MM.1S (cell line): ENCODE measurements at regions not wholly inside any gene's neighbourhood (a gene's known extent, or its start where the extent isn't known, plus 50 kb on each side); places are given as distances from the start of the nearest gene placed in this dataset.

Experiments
- DNase-seq: peaks from one replicate; pipeline ENCODE4 v3.0.0-alpha.2; 2015
- H2AFZ ChIP-seq: fragments of 300-600 bp; sonication (generic); 2 replicates; pipeline ENCODE4 v1.6.0; 2016; ENCODE audit warnings: antibody characterized with exemption, low read length
- H3F3A ChIP-seq: fragments of 300-600 bp; sonication (generic); 2 replicates; pipeline ENCODE4 v1.6.1; 2016; ENCODE audit warnings: mild to moderate bottlenecking, antibody characterized with exemption, low read length, moderate library complexity, mixed read lengths; ENCODE audit not compliant: insufficient read depth
- H3K27ac ChIP-seq: fragments of 300-600 bp; sonication (generic); 2 replicates; pipeline ENCODE4 v1.5.1; 2016; ENCODE audit warnings: mild to moderate bottlenecking, low read length
- H3K27me3 ChIP-seq: fragments of 300-600 bp; sonication (generic); replicated peaks from 2 replicates; pipeline ENCODE4 v1.6.0; 2016; ENCODE audit warnings: low read length; ENCODE audit not compliant: insufficient read depth
- H3K36me3 ChIP-seq: fragments of 300-600 bp; sonication (generic); replicated peaks from 2 replicates; pipeline ENCODE4 v1.6.1; 2016; ENCODE audit warnings: mild to moderate bottlenecking, low read length, mixed read lengths; ENCODE audit not compliant: insufficient read depth
- H3K4me1 ChIP-seq: fragments of 300-600 bp; sonication (generic); 2 replicates; pipeline ENCODE4 v1.6.1; 2016; ENCODE audit warnings: low read length, mixed read lengths
- H3K4me2 ChIP-seq: fragments of 300-600 bp; sonication (generic); 2 replicates; pipeline ENCODE4 v1.6.0; 2016; ENCODE audit warnings: low read depth, low read length
- H3K4me3 ChIP-seq: fragments of 300-600 bp; sonication (generic); 2 replicates; pipeline ENCODE4 v1.5.1; 2016; ENCODE audit warnings: low read length, mixed read lengths
- H3K79me2 ChIP-seq: fragments of 300-600 bp; sonication (generic); 2 replicates; pipeline ENCODE4 v1.6.1; 2016; ENCODE audit warnings: mixed run types, low read length, mixed read lengths
- H3K9ac ChIP-seq: fragments of 300-600 bp; sonication (generic); 2 replicates; pipeline ENCODE4 v1.6.1; 2016; ENCODE audit warnings: low read length, mixed read lengths
- H3K9me2 ChIP-seq: fragments of 300-600 bp; sonication (generic); replicated peaks from 2 replicates; pipeline ENCODE4 v1.6.1; 2016; ENCODE audit warnings: mild to moderate bottlenecking, low read length, mixed read lengths; ENCODE audit not compliant: insufficient read depth
- H3K9me3 ChIP-seq: fragments of 300-600 bp; sonication (generic); replicated peaks from 2 replicates; pipeline ENCODE4 v1.6.1; 2016; ENCODE audit warnings: mild to moderate bottlenecking, low read length, mixed read lengths; ENCODE audit not compliant: insufficient read depth
- H4K20me1 ChIP-seq: fragments of 300-600 bp; sonication (generic); 2 replicates; pipeline ENCODE4 v1.6.1; 2016; ENCODE audit warnings: mild to moderate bottlenecking, low read length, moderate library complexity, mixed read lengths; ENCODE audit not compliant: insufficient read depth
- CTCF ChIP-seq: fragments of 300-600 bp; sonication (generic); IDR thresholded peaks from 2 replicates; pipeline ENCODE4 v1.5.1; 2016; ENCODE audit warnings: antibody characterized with exemption, low read length, mixed read lengths
- EZH2 ChIP-seq: fragments of 300-600 bp; sonication (generic); optimal IDR thresholded peaks from 2 replicates; pipeline ENCODE3; 2017; ENCODE audit warnings: low read depth, mild to moderate bottlenecking, antibody characterized with exemption, low read length, mixed read lengths
- EZH2phosphoT487 ChIP-seq: fragments of 300-600 bp; sonication (generic); IDR thresholded peaks from 2 replicates; pipeline ENCODE4 v1.6.1; 2018; ENCODE audit warnings: antibody characterized with exemption, low read length

GRCh38 chr2:234670806-234671205, 173.9 kb upstream of the ARL4C start:
- H3K79me2 ChIP-seq = no peaks in the 10 kb centered on the region
- no peak overlapping the region for H3K4me3 ChIP-seq
- H3K9me2 ChIP-seq = no peaks in the 10 kb centered on the region
- H3K36me3 ChIP-seq = no peaks in the 10 kb centered on the region
- no peak overlapping the region for H3K9ac ChIP-seq
- H3K4me1 ChIP-seq = no peaks in the 10 kb centered on the region
- no peaks in the 10 kb centered on the region for H3K27me3 ChIP-seq
- no peak overlapping the region for H3K4me2 ChIP-seq
- DNase-seq = no peak
- TF ChIP-seq CTCF = no peak
- no peak for TF ChIP-seq EZH2phosphoT487
- TF ChIP-seq EZH2 = no peak
- no peaks in the 10 kb centered on the region for H4K20me1 ChIP-seq
- no peaks in the 10 kb centered on the region for H3F3A ChIP-seq
- H2AFZ ChIP-seq = no peak overlapping the region
- no peaks in the 10 kb centered on the region for H3K9me3 ChIP-seq
- H3K27ac ChIP-seq = no peak overlapping the region

- DNase-seq = no peak
- H4K20me1 ChIP-seq = no peaks in the 10 kb centered on the region
- H3K79me2 ChIP-seq = no peaks in the 10 kb centered on the region
- TF ChIP-seq CTCF = no peak
- no peak for TF ChIP-seq EZH2phosphoT487
- no peak for TF ChIP-seq EZH2
- no peak overlapping the region for H3K27ac ChIP-seq
- no peaks in the 10 kb centered on the region for H3K36me3 ChIP-seq
- no peaks in the 10 kb centered on the region for H3F3A ChIP-seq
- no peaks in the 10 kb centered on the region for H3K4me1 ChIP-seq
- no peak overlapping the region for H3K4me2 ChIP-seq
- H3K9me2 ChIP-seq = no peaks in the 10 kb centered on the region
- H3K4me3 ChIP-seq = no peak overlapping the region
- H3K27me3 ChIP-seq = no peaks in the 10 kb centered on the region
- no peaks in the 10 kb centered on the region for H3K9me3 ChIP-seq
- no peak overlapping the region for H3K9ac ChIP-seq
- no peak overlapping the region for H2AFZ ChIP-seq
Measured at GRCh38 chr2:234670052-234670451, 173.2 kb upstream of the ARL4C start.

DNA sequence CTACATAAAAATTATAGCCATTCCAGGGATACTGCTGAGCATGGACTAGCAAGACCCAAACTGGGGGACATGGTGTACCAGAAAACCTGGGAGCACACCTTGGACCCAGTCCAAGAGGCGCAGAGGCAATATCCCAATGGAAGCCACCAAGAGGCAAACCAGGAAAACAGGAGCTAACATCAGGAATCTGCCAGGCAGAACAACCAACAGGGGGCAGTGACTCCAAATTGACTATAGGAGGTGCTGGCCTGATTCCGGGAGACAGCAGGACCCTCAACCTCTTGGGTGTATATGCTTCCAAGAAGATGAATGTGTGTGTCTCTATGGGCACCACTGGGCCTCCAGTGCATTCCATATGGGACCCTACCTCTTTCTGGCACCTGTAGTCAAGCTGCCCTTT, 172.7 kb upstream of the ARL4C start:
- Histone ChIP-seq H2AFZ (no peak overlapping the region), H4K20me1 (no peaks in the 10 kb centered on the region), H3K27ac (no peak overlapping the region), H3K4me1 (no peaks in the 10 kb centered on the region), H3F3A (no peaks in the 10 kb centered on the region), H3K79me2 (no peaks in the 10 kb centered on the region), H3K9ac (no peak overlapping the region), H3K36me3 (no peaks in the 10 kb centered on the region), H3K9me3 (no peaks in the 10 kb centered on the region), H3K4me2 (no peak overlapping the region), H3K4me3 (no peak overlapping the region), H3K9me2 (no peaks in the 10 kb centered on the region), H3K27me3 (no peaks in the 10 kb centered on the region)
- TF ChIP-seq CTCF (no peak), EZH2 (no peak), EZH2phosphoT487 (no peak)
- no peak for DNase-seq

GRCh38 chr2:234669001-234669400, 172.1 kb upstream of the ARL4C start:
- H3K4me1 ChIP-seq = no peaks in the 10 kb centered on the region
- no peaks in the 10 kb centered on the region for H3F3A ChIP-seq
- no peaks in the 10 kb centered on the region for H3K27me3 ChIP-seq
- H3K4me3 ChIP-seq = no peak overlapping the region
- no peaks in the 10 kb centered on the region for H3K79me2 ChIP-seq
- H3K36me3 ChIP-seq = no peaks in the 10 kb centered on the region
- no peaks in the 10 kb centered on the region for H3K9me2 ChIP-seq
- TF ChIP-seq EZH2phosphoT487 (no peak), CTCF (no peak), EZH2 (no peak)
- no peaks in the 10 kb centered on the region for H4K20me1 ChIP-seq
- H3K9me3 ChIP-seq = no peaks in the 10 kb centered on the region
- H3K27ac ChIP-seq = no peak overlapping the region
- no peak overlapping the region for H2AFZ ChIP-seq
- H3K9ac ChIP-seq = no peak overlapping the region
- DNase-seq = no peak
- H3K4me2 ChIP-seq = no peak overlapping the region
